ENCODE measurements at regions not wholly inside any gene's neighbourhood (a gene's known extent, or its start where the extent isn't known, plus 50 kb on each side); places are given as distances from the start of the nearest gene placed in this dataset.

- no peak for DNase-seq (ENCODE audit: low read depth)
These were observed 57.5 kb upstream of the IPO9 start for GRCh38 chr1:201771466-201771865.

GRCh38 chr1:201772178-201772577 lies 56.8 kb upstream of the IPO9 start:
- no peak for DNase-seq (ENCODE audit: low read depth)

GRCh38 chr1:201773764-201774163 lies 55.2 kb upstream of the IPO9 start:
- peak; percentile 57 for DNase-seq (ENCODE audit: low read depth)

- DNase-seq (ENCODE audit: low read depth): peak; percentile 85
These were observed 54.6 kb upstream of the IPO9 start for GRCh38 chr1:201774224-201774982.

- DNase-seq (ENCODE audit: low read depth): no peak
These were observed 54.0 kb upstream of the IPO9 start for GRCh38 chr1:201774983-201775344.

- no peak for DNase-seq (ENCODE audit: low read depth)
These were observed 53.6 kb upstream of the IPO9 start for GRCh38 chr1:201775380-201775779.

GRCh38 chr1:201778279-201779065 lies 50.5 kb upstream of the IPO9 start:
- DNase-seq (ENCODE audit: low read depth): no peak
